ENCODE measurements at regions not wholly inside any gene's neighbourhood (a gene's known extent, or its start where the extent isn't known, plus 50 kb on each side); places are given as distances from the start of the nearest gene placed in this dataset.
A peak's percentile ranks its signal among the peaks of the same experiment; 100 is the strongest.

DNA sequence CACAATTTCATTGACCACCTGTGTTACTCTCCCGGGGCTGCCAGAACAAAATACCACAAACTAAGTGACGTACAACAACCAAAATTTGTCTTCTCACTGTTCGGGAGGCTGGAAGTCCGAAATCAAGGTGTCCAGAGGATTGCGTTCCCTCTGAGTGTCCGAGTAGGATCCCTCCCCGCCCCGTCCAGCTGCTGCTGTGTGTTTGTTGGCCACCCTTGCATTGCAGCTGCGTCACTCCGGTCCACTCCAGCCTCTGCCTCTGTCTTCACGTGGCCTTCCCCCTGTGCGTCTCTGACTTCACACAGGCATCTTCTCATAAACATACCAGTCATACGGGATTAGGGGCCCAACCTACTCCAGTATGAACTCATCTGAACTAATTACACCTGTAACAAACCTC, 251.8 kb upstream of the SMIM21 start:
- no peaks in the 10 kb centered on the region for H3K9me3 ChIP-seq (ENCODE audit: control insufficient read depth in 2 of 2, low read length in 2 of 2)
- H3K27ac Mint-ChIP-seq: peak overlapping the region in 1 of 3 donors; percentile 46

DNA sequence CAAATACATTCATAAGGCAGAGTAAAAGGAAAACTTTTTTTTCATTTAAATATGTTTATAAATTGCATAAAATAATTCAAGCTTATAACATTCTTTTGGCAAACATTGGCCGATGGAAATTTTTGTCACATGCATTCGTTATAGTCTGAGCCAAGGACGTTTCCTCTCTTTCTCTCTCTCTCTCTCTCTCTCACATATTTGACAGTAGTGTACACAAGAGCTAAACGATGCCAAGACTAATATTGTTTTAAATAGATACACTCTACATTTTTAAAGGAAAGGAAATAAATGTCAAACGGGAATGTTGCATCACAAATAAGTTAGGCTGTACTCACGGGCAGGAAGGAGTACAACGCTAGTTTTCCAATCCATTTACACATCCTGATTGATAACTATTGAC, 251.1 kb upstream of the SMIM21 start:
- DNase-seq (no peak), ATAC-seq (ENCODE audit: low read depth in 2 of 2) (no peak)
- no peaks in the 10 kb centered on the region for H3K27me3 ChIP-seq (ENCODE audit: control insufficient read depth, insufficient read depth, low read length)
- no peaks in the 10 kb centered on the region for H3K9me3 ChIP-seq (ENCODE audit: control insufficient read depth in 2 of 2, low read length in 2 of 2)
- Mint-ChIP-seq H3K9me3 (peaks cover 0 to 2% (median 0%) of the 10 kb centered on the region in 7 donors), H3K4me3 (no peak overlapping the region), H3K36me3 (no peaks in the 10 kb centered on the region), H3K27ac (no peak overlapping the region), H3K27me3 (peaks cover 5% of the 10 kb centered on the region), H3K4me1 (no peaks in the 10 kb centered on the region)
- H3K36me3 ChIP-seq (ENCODE audit: control insufficient read depth, insufficient read depth, low read length): no peaks in the 10 kb centered on the region
- H3K4me1 ChIP-seq (ENCODE audit: control insufficient read depth, insufficient read depth, low read length, poor library complexity, severe bottlenecking): no peaks in the 10 kb centered on the region
- no peak overlapping the region for H3K4me3 ChIP-seq (ENCODE audit: low read depth, low read length)
- H3K27ac ChIP-seq (ENCODE audit: insufficient read depth, low read length, poor library complexity, severe bottlenecking): no peak overlapping the region

More for the DNA sequence above, 251.8 kb upstream of the SMIM21 start:
- Histone ChIP-seq H3K27me3 (ENCODE audit: control insufficient read depth, insufficient read depth, low read length) (no peaks in the 10 kb centered on the region), H3K4me1 (ENCODE audit: control insufficient read depth, insufficient read depth, low read length, poor library complexity, severe bottlenecking) (no peaks in the 10 kb centered on the region), H3K4me3 (ENCODE audit: low read depth, low read length) (no peak overlapping the region), H3K27ac (ENCODE audit: insufficient read depth, low read length, poor library complexity, severe bottlenecking) (no peak overlapping the region), H3K36me3 (ENCODE audit: control insufficient read depth, insufficient read depth, low read length) (no peaks in the 10 kb centered on the region)
- H3K4me1 Mint-ChIP-seq: no peaks in the 10 kb centered on the region
- no peaks in the 10 kb centered on the region for H3K36me3 Mint-ChIP-seq
- DNase-seq (no peak), ATAC-seq (ENCODE audit: low read depth in 2 of 2) (no peak)
- no peak overlapping the region for H3K4me3 Mint-ChIP-seq
- peaks cover 8% of the 10 kb centered on the region for H3K27me3 Mint-ChIP-seq
- H3K9me3 Mint-ChIP-seq: peaks cover 0 to 2% (median 0%) of the 10 kb centered on the region in 7 donors

DNA sequence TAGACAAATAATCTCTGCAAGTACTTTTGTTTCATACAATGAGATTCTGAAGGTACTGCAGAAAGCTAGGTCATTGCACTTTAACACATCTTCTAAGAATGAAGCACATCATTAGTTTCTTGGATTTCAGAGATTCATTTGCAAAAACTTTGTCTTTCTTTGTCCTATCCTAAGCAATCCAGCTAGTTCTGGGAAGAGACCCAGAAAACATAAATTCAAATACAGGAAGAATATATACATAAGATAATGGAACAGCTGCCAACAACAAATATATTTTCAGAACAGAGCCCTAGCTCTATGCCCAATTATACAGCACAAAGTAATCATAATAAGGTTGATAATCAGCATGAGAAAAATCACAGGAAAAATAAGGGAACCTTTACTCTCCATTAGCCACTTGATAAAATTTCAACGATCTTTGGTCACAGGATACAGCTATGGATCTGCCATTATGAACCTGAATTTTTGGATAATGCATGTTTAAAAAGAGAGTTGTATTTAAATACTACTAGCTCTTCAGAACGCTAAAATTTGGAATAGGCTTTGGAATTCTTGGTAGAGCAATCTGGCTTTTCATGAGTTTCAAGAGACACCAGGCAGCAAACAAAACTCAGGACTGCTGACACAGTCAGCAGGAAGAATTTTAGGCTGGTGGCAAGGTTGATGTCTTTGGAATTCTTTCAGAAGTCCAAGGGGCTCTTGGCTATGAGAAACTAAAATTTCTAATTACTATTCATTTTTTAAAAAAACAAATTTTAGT, 250.4 kb upstream of the SMIM21 start:
- Histone ChIP-seq H3K27me3 (ENCODE audit: control insufficient read depth, insufficient read depth, low read length) (no peaks in the 10 kb centered on the region), H3K9me3 (ENCODE audit: control insufficient read depth in 2 of 2, low read length in 2 of 2) (no peaks in the 10 kb centered on the region), H3K4me1 (ENCODE audit: control insufficient read depth, insufficient read depth, low read length, poor library complexity, severe bottlenecking) (no peaks in the 10 kb centered on the region), H3K36me3 (ENCODE audit: control insufficient read depth, insufficient read depth, low read length) (no peaks in the 10 kb centered on the region), H3K4me3 (ENCODE audit: low read depth, low read length) (no peak overlapping the region), H3K27ac (ENCODE audit: insufficient read depth, low read length, poor library complexity, severe bottlenecking) (no peak overlapping the region)
- no peak for DNase-seq
- Mint-ChIP-seq H3K36me3 (no peaks in the 10 kb centered on the region), H3K27me3 (peaks cover 4% of the 10 kb centered on the region), H3K27ac (no peak overlapping the region), H3K9me3 (peaks cover 0 to 2% (median 0%) of the 10 kb centered on the region in 7 donors), H3K4me1 (no peaks in the 10 kb centered on the region), H3K4me3 (no peak overlapping the region)
- no peak for ATAC-seq (ENCODE audit: low read depth in 2 of 2)

DNA sequence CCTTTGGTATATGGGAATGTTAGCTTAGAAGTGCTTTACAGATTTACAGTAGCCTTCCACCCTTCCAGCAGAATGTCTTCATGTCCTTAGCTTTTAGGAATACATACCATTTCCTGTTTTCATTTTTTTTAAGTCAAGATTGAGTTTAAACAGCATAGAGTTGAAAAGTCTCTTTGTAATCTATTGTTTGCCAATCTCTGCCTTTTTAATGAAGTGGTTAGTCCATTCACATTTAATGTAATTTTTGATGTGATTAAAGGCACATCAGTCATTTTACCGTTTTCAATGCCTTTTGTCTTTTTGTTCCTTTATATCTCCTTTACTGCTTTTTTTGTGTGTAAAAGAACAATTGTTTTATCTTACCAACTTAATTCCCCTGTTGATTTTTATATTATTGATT, 233.4 kb upstream of the SMIM21 start:
- peaks cover 2 to 20% (median 6%) of the 10 kb centered on the region in 7 donors for H3K9me3 Mint-ChIP-seq
- Histone ChIP-seq H3K27me3 (ENCODE audit: control insufficient read depth, insufficient read depth, low read length) (no peaks in the 10 kb centered on the region), H3K27ac (ENCODE audit: insufficient read depth, low read length, poor library complexity, severe bottlenecking) (no peak overlapping the region), H3K9me3 (ENCODE audit: control insufficient read depth in 2 of 2, low read length in 2 of 2) (peaks cover 2 to 6% of the 10 kb centered on the region in 2 experiments), H3K4me1 (ENCODE audit: control insufficient read depth, insufficient read depth, low read length, poor library complexity, severe bottlenecking) (no peaks in the 10 kb centered on the region), H3K36me3 (ENCODE audit: control insufficient read depth, insufficient read depth, low read length) (no peaks in the 10 kb centered on the region), H3K4me3 (ENCODE audit: low read depth, low read length) (no peak overlapping the region)
- ATAC-seq (ENCODE audit: low read depth in 2 of 2): no peak
- H3K27ac Mint-ChIP-seq: no peak overlapping the region
- no peak for DNase-seq
- H3K36me3 Mint-ChIP-seq: no peaks in the 10 kb centered on the region
- H3K4me3 Mint-ChIP-seq: no peak overlapping the region
- H3K27me3 Mint-ChIP-seq: peaks cover 4% of the 10 kb centered on the region
- no peaks in the 10 kb centered on the region for H3K4me1 Mint-ChIP-seq

DNA sequence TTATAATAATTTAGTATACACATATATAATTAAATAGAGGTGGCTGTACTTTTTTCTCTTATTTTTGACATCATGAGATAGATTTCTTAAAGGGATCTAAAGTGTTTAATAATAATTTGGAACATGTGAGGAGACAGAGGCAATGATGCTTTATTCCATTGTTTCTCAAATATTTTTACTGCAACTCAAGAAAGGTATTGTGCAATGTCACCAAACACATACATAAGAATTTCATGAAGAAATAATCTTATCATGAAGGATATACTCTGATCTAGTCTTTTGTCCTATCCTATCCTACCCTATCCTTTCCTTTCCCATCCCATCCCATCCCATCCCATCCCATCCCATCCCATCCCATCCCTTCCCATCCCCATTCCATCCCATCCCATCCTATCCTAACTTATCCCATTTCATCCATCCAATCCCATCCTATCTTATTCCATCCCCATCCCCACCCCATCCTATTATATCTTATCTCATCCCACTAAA, 232.1 kb upstream of the SMIM21 start:
- ATAC-seq (ENCODE audit: low read depth in 2 of 2) (no peak), DNase-seq (no peak)
- no peak overlapping the region for H3K27ac Mint-ChIP-seq
- H3K27me3 Mint-ChIP-seq: peaks cover 4% of the 10 kb centered on the region
- Histone ChIP-seq H3K4me1 (ENCODE audit: control insufficient read depth, insufficient read depth, low read length, poor library complexity, severe bottlenecking) (no peaks in the 10 kb centered on the region), H3K9me3 (ENCODE audit: control insufficient read depth in 2 of 2, low read length in 2 of 2) (peaks cover 2 to 6% of the 10 kb centered on the region in 2 experiments), H3K36me3 (ENCODE audit: control insufficient read depth, insufficient read depth, low read length) (no peaks in the 10 kb centered on the region), H3K4me3 (ENCODE audit: low read depth, low read length) (no peak overlapping the region), H3K27me3 (ENCODE audit: control insufficient read depth, insufficient read depth, low read length) (no peaks in the 10 kb centered on the region), H3K27ac (ENCODE audit: insufficient read depth, low read length, poor library complexity, severe bottlenecking) (no peak overlapping the region)
- peaks cover 2 to 20% (median 6%) of the 10 kb centered on the region in 7 donors for H3K9me3 Mint-ChIP-seq
- H3K36me3 Mint-ChIP-seq: no peaks in the 10 kb centered on the region
- H3K4me3 Mint-ChIP-seq: no peak overlapping the region
- no peaks in the 10 kb centered on the region for H3K4me1 Mint-ChIP-seq

DNA sequence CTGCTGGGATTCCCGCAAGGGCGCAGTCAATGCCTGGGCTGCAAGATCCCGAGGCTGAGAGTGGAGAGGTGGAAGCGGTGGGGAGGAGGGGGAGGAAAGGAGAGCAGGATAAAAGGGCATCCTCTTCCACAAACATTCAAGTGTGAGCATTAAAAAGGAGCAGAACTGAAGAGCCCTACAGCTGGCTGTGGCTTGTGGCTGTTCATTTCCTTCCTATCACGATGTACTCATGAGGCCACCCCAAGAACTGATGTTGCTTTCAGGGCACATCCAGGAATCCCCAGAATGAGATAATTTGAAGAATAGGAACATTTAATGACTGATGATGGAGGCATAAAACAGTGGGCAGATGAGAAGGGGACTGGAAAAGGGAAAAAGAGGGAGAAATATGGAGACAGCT, 230.8 kb upstream of the SMIM21 start:
- peaks cover 2 to 6% of the 10 kb centered on the region in 2 experiments for H3K9me3 ChIP-seq (ENCODE audit: control insufficient read depth in 2 of 2, low read length in 2 of 2)
- no peaks in the 10 kb centered on the region for H3K36me3 ChIP-seq (ENCODE audit: control insufficient read depth, insufficient read depth, low read length)
- DNase-seq (no peak), ATAC-seq (ENCODE audit: low read depth in 2 of 2) (no peak)
- no peaks in the 10 kb centered on the region for H3K27me3 ChIP-seq (ENCODE audit: control insufficient read depth, insufficient read depth, low read length)
- no peaks in the 10 kb centered on the region for H3K36me3 Mint-ChIP-seq
- no peak overlapping the region for H3K4me3 ChIP-seq (ENCODE audit: low read depth, low read length)
- H3K9me3 Mint-ChIP-seq: peaks cover 1 to 20% (median 6%) of the 10 kb centered on the region in 7 donors
- H3K4me1 ChIP-seq (ENCODE audit: control insufficient read depth, insufficient read depth, low read length, poor library complexity, severe bottlenecking): no peaks in the 10 kb centered on the region
- no peak overlapping the region for H3K27ac ChIP-seq (ENCODE audit: insufficient read depth, low read length, poor library complexity, severe bottlenecking)
- no peak overlapping the region for H3K4me3 Mint-ChIP-seq
- H3K27me3 Mint-ChIP-seq: peaks cover 4% of the 10 kb centered on the region
- no peak overlapping the region for H3K27ac Mint-ChIP-seq
- no peaks in the 10 kb centered on the region for H3K4me1 Mint-ChIP-seq

DNA sequence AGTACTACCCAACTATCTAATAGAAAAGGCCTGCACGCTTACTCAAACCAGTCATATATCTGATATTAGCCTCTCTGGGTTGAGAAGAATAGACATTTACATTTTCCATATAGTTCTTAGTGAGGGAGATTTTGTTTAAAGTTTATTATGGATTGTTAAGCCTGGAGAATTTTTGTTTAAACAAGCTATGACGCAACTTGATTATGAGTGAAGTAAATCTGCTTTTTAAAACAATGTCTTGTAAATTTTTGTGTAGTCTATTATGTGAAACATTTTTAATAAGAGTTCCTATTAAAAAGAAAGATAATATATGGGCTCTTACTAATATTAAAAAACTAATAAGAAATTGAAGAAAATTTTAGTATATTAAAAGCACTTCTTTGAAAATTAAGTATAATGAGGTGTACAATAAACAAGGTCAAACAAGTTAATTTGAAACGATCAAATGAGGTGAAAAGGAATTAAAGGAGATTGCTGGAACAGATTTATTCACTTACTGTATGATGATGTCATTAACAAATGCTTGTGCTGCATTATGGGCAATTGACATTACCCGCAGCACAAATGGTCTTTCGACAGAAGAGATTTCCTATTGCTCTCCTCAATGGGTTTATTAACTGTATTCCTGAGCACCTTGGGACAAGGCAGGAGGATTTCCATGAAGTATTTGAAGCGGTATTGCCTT, 229.2 kb upstream of the SMIM21 start:
- H3K9me3 Mint-ChIP-seq: peaks cover 0 to 14% (median 4%) of the 10 kb centered on the region in 7 donors
- H3K27me3 Mint-ChIP-seq: peaks cover 4% of the 10 kb centered on the region
- Histone ChIP-seq H3K36me3 (ENCODE audit: control insufficient read depth, insufficient read depth, low read length) (no peaks in the 10 kb centered on the region), H3K9me3 (ENCODE audit: control insufficient read depth in 2 of 2, low read length in 2 of 2) (peaks cover 2 to 6% of the 10 kb centered on the region in 2 experiments), H3K4me3 (ENCODE audit: low read depth, low read length) (no peak overlapping the region), H3K27ac (ENCODE audit: insufficient read depth, low read length, poor library complexity, severe bottlenecking) (no peak overlapping the region), H3K27me3 (ENCODE audit: control insufficient read depth, insufficient read depth, low read length) (no peaks in the 10 kb centered on the region), H3K4me1 (ENCODE audit: control insufficient read depth, insufficient read depth, low read length, poor library complexity, severe bottlenecking) (no peaks in the 10 kb centered on the region)
- H3K4me3 Mint-ChIP-seq: no peak overlapping the region
- DNase-seq (no peak), ATAC-seq (ENCODE audit: low read depth in 2 of 2) (no peak)
- H3K36me3 Mint-ChIP-seq: no peaks in the 10 kb centered on the region
- no peak overlapping the region for H3K27ac Mint-ChIP-seq
- H3K4me1 Mint-ChIP-seq: no peaks in the 10 kb centered on the region
